HepG2 (cell line): ENCODE measurements at regions not wholly inside any gene's neighbourhood (a gene's known extent, or its start where the extent isn't known, plus 50 kb on each side); places are given as distances from the start of the nearest gene placed in this dataset.

Experiments used
- ARID4A ChIP-seq: sonication (generic); formaldehyde crosslinking; IDR thresholded peaks from 2 replicates; pipeline ENCODE4 v1.5.0; 2020; ENCODE audit warnings: mild to moderate bottlenecking, missing genetic modification reagents, borderline replicate concordance
- ARNT2 ChIP-seq: sonication (generic); formaldehyde crosslinking; IDR thresholded peaks from 2 replicates; pipeline ENCODE4 v1.8.0; 2022; ENCODE audit warnings: mild to moderate bottlenecking, low read depth, missing genetic modification reagents, moderate library complexity
- BRCA1 ChIP-seq: sonication (generic); formaldehyde crosslinking; IDR thresholded peaks from 2 replicates; pipeline ENCODE4 v1.4.0; 2020; ENCODE audit warnings: missing genetic modification reagents
- ELF3 ChIP-seq: IDR thresholded peaks from 2 replicates; pipeline ENCODE4 v1.6.1; 2016; ENCODE audit warnings: missing genetic modification reagents, missing compliant biosample characterization
- ETV6 ChIP-seq: sonication (generic); formaldehyde crosslinking; conservative IDR thresholded peaks from 2 replicates; pipeline ENCODE4 v1.4.0; 2020; ENCODE audit warnings: missing genetic modification reagents
- FOXO1 ChIP-seq: sonication (generic); formaldehyde crosslinking; IDR thresholded peaks from 2 replicates; pipeline ENCODE4 v1.4.0; 2020; ENCODE audit warnings: missing genetic modification reagents
- GFI1 ChIP-seq: sonication (generic); formaldehyde crosslinking; IDR thresholded peaks from 2 replicates; pipeline ENCODE4 v1.5.0; 2020; ENCODE audit warnings: missing genetic modification reagents, mild to moderate bottlenecking, borderline replicate concordance
- HOMEZ ChIP-seq: IDR thresholded peaks from 2 replicates; pipeline ENCODE4 v1.6.1; 2016; ENCODE audit warnings: low read depth
- IKZF5 ChIP-seq: IDR thresholded peaks from 2 replicates; pipeline ENCODE4 v1.6.1; 2018; ENCODE audit warnings: missing genetic modification reagents, mild to moderate bottlenecking, missing compliant biosample characterization
- IRF9 ChIP-seq: sonication (generic); formaldehyde crosslinking; IDR thresholded peaks from 2 replicates; pipeline ENCODE4 v1.8.0; 2022; ENCODE audit warnings: missing genetic modification reagents, mild to moderate bottlenecking, borderline replicate concordance
- KDM5B ChIP-seq: sonication (generic); formaldehyde crosslinking; IDR thresholded peaks from 2 replicates; pipeline ENCODE4 v1.4.0; 2020; ENCODE audit warnings: missing genetic modification reagents, mild to moderate bottlenecking, borderline replicate concordance
- MIXL1 ChIP-seq: IDR thresholded peaks from 2 replicates; pipeline ENCODE4 v1.6.1; 2016
- MTF2 ChIP-seq: sonication (generic); formaldehyde crosslinking; IDR thresholded peaks from 2 replicates; pipeline ENCODE4 v1.5.0; 2020; ENCODE audit warnings: missing genetic modification reagents, borderline replicate concordance
- MYC ChIP-seq: sonication (generic); formaldehyde crosslinking; IDR thresholded peaks from 2 replicates; pipeline ENCODE4 v1.9.0; 2021; ENCODE audit warnings: missing genetic modification reagents, borderline replicate concordance
- NCOR1 ChIP-seq: fragments of 200-600 bp; sonication (generic); IDR thresholded peaks from 2 replicates; pipeline ENCODE4 v1.7.0; 2017; ENCODE audit warnings: antibody characterized with exemption, low read length, borderline replicate concordance
- PHF20 ChIP-seq: sonication (generic); formaldehyde crosslinking; IDR thresholded peaks from 2 replicates; pipeline ENCODE4 v1.5.0; 2020; ENCODE audit warnings: mild to moderate bottlenecking, missing genetic modification reagents
- TBX3 ChIP-seq: fragments of 450-650 bp; IDR thresholded peaks from 2 replicates; pipeline ENCODE4 v1.6.1; 2017; ENCODE audit warnings: antibody characterized with exemption, mild to moderate bottlenecking, inconsistent platforms, borderline replicate concordance
- ZBTB38 ChIP-seq: sonication (generic); formaldehyde crosslinking; IDR thresholded peaks from 2 replicates; pipeline ENCODE4 v1.5.1; 2020; ENCODE audit warnings: mild to moderate bottlenecking, missing genetic modification reagents
- ZNF24 ChIP-seq: fragments of 450-650 bp; IDR thresholded peaks from 2 replicates; pipeline ENCODE4 v1.6.1; 2017; ENCODE audit warnings: antibody characterized with exemption, mild to moderate bottlenecking
- ZNF275 ChIP-seq: sonication (generic); formaldehyde crosslinking; IDR thresholded peaks from 2 replicates; pipeline ENCODE4 v1.8.0; 2022; ENCODE audit warnings: missing genetic modification reagents, mild to moderate bottlenecking, inconsistent platforms, borderline replicate concordance

GRCh38 chr6:157763129-157763903 is 59.7 kb upstream of the SNX9 start (continued):
- TF ChIP-seq ZNF275 (CRISPR knock-in tag) (no peak), GFI1 (CRISPR knock-in tag) (no peak), MTF2 (peak; percentile 76; the same call in 1 of the 2 replicates), ELF3 (CRISPR knock-in tag) (peak; percentile 99), TBX3 (no peak), ETV6 (CRISPR knock-in tag) (peak; percentile 39; the same call in 1 of the 2 replicates), BRCA1 (CRISPR knock-in tag) (no peak), HOMEZ (CRISPR knock-in tag) (peak; percentile 59; the same call in 1 of the 2 replicates), IRF9 (CRISPR knock-in tag) (peak; percentile 41; the same call in 1 of the 2 replicates), FOXO1 (CRISPR knock-in tag) (peak; percentile 55; the same call in 1 of the 2 replicates), MYC (CRISPR knock-in tag) (peak; percentile 53; the same call in 1 of the 2 replicates), ARNT2 (CRISPR knock-in tag) (0 out of 2 replicates have a peak, but pooled peaks have one; percentile 50), KDM5B (CRISPR knock-in tag) (peak; percentile 30; the same call in 1 of the 2 replicates), MIXL1 (peak; percentile 46; the same call in 1 of the 2 replicates), PHF20 (CRISPR knock-in tag) (peak; percentile 65; the same call in 1 of the 2 replicates), NCOR1 (0 out of 2 replicates have a peak, but pooled peaks have one; percentile 26), ARID4A (peak; percentile 48; the same call in 1 of the 2 replicates), ZBTB38 (peak; percentile 80), IKZF5 (CRISPR knock-in tag) (peak; percentile 50; the same call in 1 of the 2 replicates), ZNF24 (no peak)
